ENCODE measurements at regions not wholly inside any gene's neighbourhood (a gene's known extent, or its start where the extent isn't known, plus 50 kb on each side); places are given as distances from the start of the nearest gene placed in this dataset.

- no peak for DNase-seq (ENCODE audit: low read depth in 1 of 2, low spot score in 1 of 2)
- Histone ChIP-seq H3K27ac (replicated peaks) (no peak overlapping the region), H3K4me3 (replicated peaks; ENCODE audit: insufficient read depth, low read length) (no peak overlapping the region), H3K27me3 (ENCODE audit: insufficient read depth, poor library complexity, severe bottlenecking) (no peaks in the 10 kb centered on the region)
- TF ChIP-seq REST (IDR thresholded peaks at IDR 0.05; ENCODE audit: insufficient replicate concordance, low read depth): no peak
- no peak for TF ChIP-seq POLR2AphosphoS5 (IDR thresholded peaks at IDR 0.05; ENCODE audit: low read depth)
- no peak for TF ChIP-seq SPI1 (IDR thresholded peaks at IDR 0.05; ENCODE audit: borderline replicate concordance, low read depth)
- no peak for TF ChIP-seq GABPA (IDR thresholded peaks at IDR 0.05; ENCODE audit: low read depth)
- no peak for TF ChIP-seq CTCF (IDR thresholded peaks at IDR 0.05; ENCODE audit: insufficient read depth, low read length)
Observed at GRCh38 chr1:41997153-41997552, 78.4 kb upstream of the HIVEP3 start.

- Histone ChIP-seq H3K27ac (replicated peaks) (no peak overlapping the region), H3K27me3 (ENCODE audit: insufficient read depth, poor library complexity, severe bottlenecking) (no peaks in the 10 kb centered on the region), H3K4me3 (replicated peaks; ENCODE audit: insufficient read depth, low read length) (no peak overlapping the region)
- TF ChIP-seq REST (IDR thresholded peaks at IDR 0.05; ENCODE audit: insufficient replicate concordance, low read depth) (no peak), CTCF (IDR thresholded peaks at IDR 0.05; ENCODE audit: insufficient read depth, low read length) (no peak), SPI1 (IDR thresholded peaks at IDR 0.05; ENCODE audit: borderline replicate concordance, low read depth) (no peak), GABPA (IDR thresholded peaks at IDR 0.05; ENCODE audit: low read depth) (no peak), POLR2AphosphoS5 (IDR thresholded peaks at IDR 0.05; ENCODE audit: low read depth) (no peak)
- no peak for DNase-seq (ENCODE audit: low read depth in 1 of 2, low spot score in 1 of 2)
Observed at GRCh38 chr1:41995441-41996130, 76.9 kb upstream of the HIVEP3 start.

- no peak overlapping the region for H3K27ac ChIP-seq (replicated peaks)
- TF ChIP-seq CTCF (IDR thresholded peaks at IDR 0.05; ENCODE audit: insufficient read depth, low read length) (no peak), POLR2AphosphoS5 (IDR thresholded peaks at IDR 0.05; ENCODE audit: low read depth) (no peak), SPI1 (IDR thresholded peaks at IDR 0.05; ENCODE audit: borderline replicate concordance, low read depth) (no peak), GABPA (IDR thresholded peaks at IDR 0.05; ENCODE audit: low read depth) (no peak)
- DNase-seq (ENCODE audit: low read depth in 1 of 2, low spot score in 1 of 2): no peak
- H3K27me3 ChIP-seq (ENCODE audit: insufficient read depth, poor library complexity, severe bottlenecking): no peaks in the 10 kb centered on the region
- H3K4me3 ChIP-seq (replicated peaks; ENCODE audit: insufficient read depth, low read length): no peak overlapping the region
Observed at GRCh38 chr1:41994195-41994894, 75.6 kb upstream of the HIVEP3 start.

Measured in HL-60 (cell line).